B cell (primary cell): ENCODE measurements at regions not wholly inside any gene's neighbourhood (a gene's known extent, or its start where the extent isn't known, plus 50 kb on each side); places are given as distances from the start of the nearest gene placed in this dataset.

Experiments
- CTCF ChIP-seq: fragments of 200-600 bp; IDR thresholded peaks from one replicate; pipeline ENCODE4 v1.8.0; 2022; ENCODE audit warnings: antibody characterized with exemption, mild to moderate bottlenecking
- EZH2 ChIP-seq: IDR thresholded peaks from 2 replicates; pipeline ENCODE4 v1.6.1; 2012; ENCODE audit warnings: borderline replicate concordance, low read depth, mild to moderate bottlenecking, moderate library complexity, low read length; ENCODE audit not compliant: insufficient read depth, poor library complexity, severe bottlenecking

DNA sequence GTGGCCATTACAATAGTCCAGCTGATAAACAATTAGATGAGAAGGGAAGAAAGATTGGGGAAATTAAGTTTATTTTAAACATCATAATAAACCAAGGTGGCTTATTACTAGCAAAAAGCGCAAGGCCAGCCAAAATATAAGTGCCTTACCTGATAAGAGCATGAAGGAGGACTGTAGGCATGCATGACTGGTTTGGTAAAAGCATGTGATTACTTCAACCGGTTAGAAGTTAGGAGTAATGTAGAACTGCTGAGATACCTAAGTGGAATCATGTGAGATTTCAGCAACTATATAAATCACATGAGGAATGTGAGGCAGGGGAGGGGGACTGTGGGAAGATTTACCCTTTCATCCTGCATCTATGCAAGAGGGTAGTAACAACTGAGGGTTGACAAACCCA lies 59.7 kb upstream of the CCDC196 start:
- no peak for TF ChIP-seq CTCF
- TF ChIP-seq EZH2: no peak
